Prostate gland (tissue), 2 donors: ENCODE measurements at regions not wholly inside any gene's neighbourhood (a gene's known extent, or its start where the extent isn't known, plus 50 kb on each side); places are given as distances from the start of the nearest gene placed in this dataset.

ENCODE experiments used
- CTCF ChIP-seq, 4 experiments: fragments of 200-600 bp in 2 of 4; fragments of 450-650 bp in 2 of 4; sonication (generic) in 2 of 4; IDR thresholded peaks; 1 replicate in 3 of 4; 2 replicates in 1 of 4; pipeline ENCODE4 v1.5.1; 2016 to 2019; ENCODE audit warnings: antibody characterized with exemption in 4 of 4, mild to moderate bottlenecking in 2 of 4, moderate library complexity in 2 of 4
- POLR2AphosphoS5 ChIP-seq: sonication (generic); formaldehyde crosslinking; IDR thresholded peaks from one replicate; pipeline ENCODE4 v1.6.1; 2017; ENCODE audit warnings: antibody characterized with exemption

- TF ChIP-seq CTCF (IDR thresholded peaks at IDR 0.05) (no peak), POLR2AphosphoS5 (no peak)
Measured at GRCh38 chr9:26755476-26755875, 137.1 kb downstream of the CAAP1 start.
